ENCODE measurements at regions not wholly inside any gene's neighbourhood (a gene's known extent, or its start where the extent isn't known, plus 50 kb on each side); places are given as distances from the start of the nearest gene placed in this dataset.

DNA sequence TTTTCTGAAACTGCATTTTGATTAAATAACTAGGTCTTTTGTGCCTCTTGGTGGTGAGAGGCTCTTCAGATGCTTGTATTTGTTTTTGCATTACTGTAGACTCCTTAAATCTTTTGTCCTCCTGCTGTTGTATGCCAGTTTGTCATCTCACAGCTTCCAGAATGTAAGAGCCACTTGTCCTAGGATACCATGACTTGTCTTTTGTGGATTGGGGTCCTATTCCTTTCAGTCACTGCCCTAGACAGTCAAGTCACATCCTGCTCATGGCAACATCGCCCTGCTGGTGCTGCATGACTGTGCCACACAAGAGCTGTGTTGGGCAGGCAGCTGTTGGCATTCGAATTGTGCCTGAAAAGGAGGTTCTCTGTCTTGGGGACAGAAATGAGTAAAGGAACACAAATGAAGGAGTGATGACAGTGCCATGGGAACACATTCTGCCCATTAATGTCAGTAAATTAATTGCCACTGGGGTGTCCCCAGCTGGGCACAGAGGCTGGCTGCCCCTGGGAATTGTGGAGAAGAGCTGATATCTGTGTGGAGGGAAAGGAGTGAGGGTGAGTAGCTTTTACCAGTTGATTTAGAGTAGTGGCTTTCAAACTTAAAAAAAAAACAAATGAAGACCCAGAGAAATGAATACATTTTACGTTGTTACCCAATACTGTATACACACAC lies 140.3 kb downstream of the ARL6IP6 start:
- TF ChIP-seq, protein P1, sequence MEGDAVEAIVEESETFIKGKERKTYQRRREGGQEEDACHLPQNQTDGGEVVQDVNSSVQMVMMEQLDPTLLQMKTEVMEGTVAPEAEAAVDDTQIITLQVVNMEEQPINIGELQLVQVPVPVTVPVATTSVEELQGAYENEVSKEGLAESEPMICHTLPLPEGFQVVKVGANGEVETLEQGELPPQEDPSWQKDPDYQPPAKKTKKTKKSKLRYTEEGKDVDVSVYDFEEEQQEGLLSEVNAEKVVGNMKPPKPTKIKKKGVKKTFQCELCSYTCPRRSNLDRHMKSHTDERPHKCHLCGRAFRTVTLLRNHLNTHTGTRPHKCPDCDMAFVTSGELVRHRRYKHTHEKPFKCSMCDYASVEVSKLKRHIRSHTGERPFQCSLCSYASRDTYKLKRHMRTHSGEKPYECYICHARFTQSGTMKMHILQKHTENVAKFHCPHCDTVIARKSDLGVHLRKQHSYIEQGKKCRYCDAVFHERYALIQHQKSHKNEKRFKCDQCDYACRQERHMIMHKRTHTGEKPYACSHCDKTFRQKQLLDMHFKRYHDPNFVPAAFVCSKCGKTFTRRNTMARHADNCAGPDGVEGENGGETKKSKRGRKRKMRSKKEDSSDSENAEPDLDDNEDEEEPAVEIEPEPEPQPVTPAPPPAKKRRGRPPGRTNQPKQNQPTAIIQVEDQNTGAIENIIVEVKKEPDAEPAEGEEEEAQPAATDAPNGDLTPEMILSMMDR (IDR thresholded peaks at IDR 0.05) = no peak
- TF ChIP-seq POLR2A (IDR thresholded peaks at IDR 0.05; ENCODE audit: low read depth) = no peak
